HG03378 (cell line): ENCODE measurements at regions not wholly inside any gene's neighbourhood (a gene's known extent, or its start where the extent isn't known, plus 50 kb on each side); places are given as distances from the start of the nearest gene placed in this dataset.

Source experiments
- ATAC-seq: cut with Tn5 transposase; IDR thresholded peaks from one replicate; pipeline ENCODE4 v1.9.1; 2021; ENCODE audit warnings: mild to moderate bottlenecking, moderate library complexity; ENCODE audit not compliant: unreplicated experiment

GRCh38 chr6:19759117-19759880 is 77.9 kb upstream of the ID4 start:
- ATAC-seq, result no peak

- no peak for ATAC-seq
Observed at GRCh38 chr6:19761121-19761520, 76.0 kb upstream of the ID4 start.

GRCh38 chr6:19771753-19772336 is 65.3 kb upstream of the ID4 start:
- ATAC-seq, result no peak

- ATAC-seq, result no peak
Observed at GRCh38 chr6:19772891-19773290, 64.3 kb upstream of the ID4 start.

- ATAC-seq, result no peak
Observed at GRCh38 chr6:19781269-19781668, 55.9 kb upstream of the ID4 start.

- ATAC-seq, result no peak
Observed at GRCh38 chr6:19782588-19782987, 54.6 kb upstream of the ID4 start.
